Lower leg skin (tissue), 3 donors: ENCODE measurements at regions not wholly inside any gene's neighbourhood (a gene's known extent, or its start where the extent isn't known, plus 50 kb on each side); places are given as distances from the start of the nearest gene placed in this dataset.

Experiments used
- CTCF ChIP-seq, 3 donors: fragments of 450-650 bp; IDR thresholded peaks; one replicate each; pipeline ENCODE4 v1.5.1; 2016; ENCODE audit warnings: antibody characterized with exemption in 3 of 3, mild to moderate bottlenecking in 3 of 3, moderate library complexity in 2 of 3
- POLR2A ChIP-seq, 2 donors: fragments of 450-650 bp; IDR thresholded peaks; one replicate each; pipeline ENCODE4 v1.6.1; 2016 to 2017; ENCODE audit warnings: antibody characterized with exemption in 2 of 2, mild to moderate bottlenecking in 1 of 2, moderate library complexity in 1 of 2

GRCh38 chr15:98233873-98234272 is 273.4 kb downstream of the ARRDC4 start:
- TF ChIP-seq CTCF (IDR thresholded peaks at IDR 0.05), result no peak
- no peak for TF ChIP-seq POLR2A (IDR thresholded peaks at IDR 0.05)
